ENCODE measurements at regions not wholly inside any gene's neighbourhood (a gene's known extent, or its start where the extent isn't known, plus 50 kb on each side); places are given as distances from the start of the nearest gene placed in this dataset.

- DNase-seq (ENCODE audit: low read depth) = no peak
- no peak for TF ChIP-seq CTCF (conservative IDR thresholded peaks at IDR 0.05; ENCODE audit: control insufficient read depth, insufficient read depth, low read depth, low read length)
- no peak overlapping the region for H3K4me3 ChIP-seq (ENCODE audit: control insufficient read depth, low read depth, low read length)
Observed at GRCh38 chr1:118486199-118486598, 301.2 kb upstream of the SPAG17 start.

GRCh38 chr1:118485757-118486156 lies 300.7 kb upstream of the SPAG17 start:
- no peak overlapping the region for H3K4me3 ChIP-seq (ENCODE audit: control insufficient read depth, low read depth, low read length)
- TF ChIP-seq CTCF (conservative IDR thresholded peaks at IDR 0.05; ENCODE audit: control insufficient read depth, insufficient read depth, low read depth, low read length) = no peak
- no peak for DNase-seq (ENCODE audit: low read depth)

- DNase-seq (ENCODE audit: low read depth) = no peak
- no peak overlapping the region for H3K4me3 ChIP-seq (ENCODE audit: control insufficient read depth, low read depth, low read length)
- TF ChIP-seq CTCF (conservative IDR thresholded peaks at IDR 0.05; ENCODE audit: control insufficient read depth, insufficient read depth, low read depth, low read length) = no peak
Observed at GRCh38 chr1:118484893-118485292, 299.9 kb upstream of the SPAG17 start.

- no peak for DNase-seq (ENCODE audit: low read depth)
- TF ChIP-seq CTCF (conservative IDR thresholded peaks at IDR 0.05; ENCODE audit: control insufficient read depth, insufficient read depth, low read depth, low read length) = no peak
- no peak overlapping the region for H3K4me3 ChIP-seq (ENCODE audit: control insufficient read depth, low read depth, low read length)
Observed at GRCh38 chr1:118483245-118484006, 298.4 kb upstream of the SPAG17 start.

GRCh38 chr1:118481126-118481525 lies 296.1 kb upstream of the SPAG17 start:
- H3K4me3 ChIP-seq (ENCODE audit: control insufficient read depth, low read depth, low read length) = no peak overlapping the region
- no peak for DNase-seq (ENCODE audit: low read depth)
- TF ChIP-seq CTCF (conservative IDR thresholded peaks at IDR 0.05; ENCODE audit: control insufficient read depth, insufficient read depth, low read depth, low read length) = no peak

GRCh38 chr1:118479351-118479750 lies 294.3 kb upstream of the SPAG17 start:
- no peak for TF ChIP-seq CTCF (conservative IDR thresholded peaks at IDR 0.05; ENCODE audit: control insufficient read depth, insufficient read depth, low read depth, low read length)
- DNase-seq (ENCODE audit: low read depth) = no peak
- H3K4me3 ChIP-seq (ENCODE audit: control insufficient read depth, low read depth, low read length) = no peak overlapping the region
